IMR-90 (cell line): ENCODE measurements at regions not wholly inside any gene's neighbourhood (a gene's known extent, or its start where the extent isn't known, plus 50 kb on each side); places are given as distances from the start of the nearest gene placed in this dataset.

Experiments
- ATAC-seq: fragments of 200-7000 bp; cut with Tn5 transposase; 2 replicates; pipeline ENCODE4 v1.9.1; 2020; ENCODE audit warnings: low read depth, mild to moderate bottlenecking, moderate library complexity
- BruUV-seq: library from RNA; stranded (reverse); fragments of 400-500 nt; replicated peaks from 2 replicates; lab custom pipeline; 2021; lab: Mats Ljungman, UMichigan
- CTCF ChIA-PET: fragments of 300-600 bp; formaldehyde crosslinking; extraction: SDS; loops from one replicate; lab custom pipeline; 2021; ENCODE audit warnings: antibody characterized with exemption; lab: Yijun Ruan, JAX
- POLR2A ChIA-PET: fragments of 300-600 bp; sonication (Branson Sonifier 250); formaldehyde crosslinking; loops from one replicate; lab custom pipeline; 2022; ENCODE audit warnings: antibody characterized with exemption; ENCODE audit not compliant: unreplicated experiment; lab: Charles Lee
- DNase-seq: peaks from one replicate; pipeline ENCODE4 v3.0.0; 2013
- H2AFZ ChIP-seq: replicated peaks from 2 replicates; pipeline ENCODE3; 2013; ENCODE audit warnings: low read length, mild to moderate bottlenecking; ENCODE audit not compliant: poor library complexity
- H2AK5ac ChIP-seq: 2 replicates; pipeline ENCODE4 v1.6.1; 2013; ENCODE audit warnings: low read depth, low read length, inconsistent platforms
- H2AK9ac ChIP-seq: replicated peaks from 2 replicates; pipeline ENCODE3; 2013; ENCODE audit warnings: mild to moderate bottlenecking, low read depth, low read length, moderate library complexity; ENCODE audit not compliant: poor library complexity
- H2BK120ac ChIP-seq: 2 replicates; pipeline ENCODE4 v1.6.1; 2013; ENCODE audit warnings: low read depth, low read length, inconsistent platforms
- H2BK15ac ChIP-seq: 3 replicates; pipeline ENCODE4 v1.6.1; 2013; ENCODE audit warnings: low read depth, low read length, inconsistent platforms
- H2BK20ac ChIP-seq: 2 replicates; pipeline ENCODE4 v1.6.1; 2013; ENCODE audit warnings: low read depth, mild to moderate bottlenecking, inconsistent platforms, low read length, moderate library complexity
- H2BK5ac ChIP-seq: 2 replicates; pipeline ENCODE4 v1.6.1; 2013; ENCODE audit warnings: mild to moderate bottlenecking, low read depth, low read length, inconsistent platforms; ENCODE audit not compliant: poor library complexity, severe bottlenecking
- H3K14ac ChIP-seq: replicated peaks from 2 replicates; pipeline ENCODE4 v1.6.1; 2013; ENCODE audit warnings: low read depth, low read length, inconsistent platforms
- H3K18ac ChIP-seq: 2 replicates; pipeline ENCODE4 v1.6.1; 2013; ENCODE audit warnings: low read depth, low read length, control low read depth
- H3K23ac ChIP-seq: 2 replicates; pipeline ENCODE4 v1.6.1; 2013; ENCODE audit warnings: low read depth, low read length, inconsistent platforms
- H3K27ac ChIP-seq: 2 replicates; pipeline ENCODE4 v1.5.1; 2013; ENCODE audit warnings: mild to moderate bottlenecking, control low read depth, low read length; ENCODE audit not compliant: insufficient read depth
- H3K27me3 ChIP-seq: 2 replicates; pipeline ENCODE4 v1.6.1; 2013; ENCODE audit warnings: low read length; ENCODE audit not compliant: control insufficient read depth, insufficient read depth
- H3K36me3 ChIP-seq: 2 replicates; pipeline ENCODE4 v1.6.1; 2013; ENCODE audit warnings: low read length, mixed read lengths; ENCODE audit not compliant: control insufficient read depth, insufficient read depth
- H3K4ac ChIP-seq: 2 replicates; pipeline ENCODE4 v1.6.1; 2013; ENCODE audit warnings: low read depth, low read length, inconsistent platforms
- H3K4me1 ChIP-seq: 2 replicates; pipeline ENCODE4 v1.6.1; 2013; ENCODE audit warnings: low read length, mixed read lengths; ENCODE audit not compliant: control insufficient read depth, insufficient read depth
- H3K4me2 ChIP-seq: 2 replicates; pipeline ENCODE4 v1.6.1; 2013; ENCODE audit warnings: low read depth, mild to moderate bottlenecking, control low read depth, low read length, moderate library complexity
- H3K4me3 ChIP-seq: 2 replicates; pipeline ENCODE4 v1.5.1; 2013; ENCODE audit warnings: low read depth, mild to moderate bottlenecking, control low read depth, low read length, moderate library complexity; ENCODE audit not compliant: insufficient read depth
- H3K56ac ChIP-seq: 2 replicates; pipeline ENCODE4 v1.6.1; 2013; ENCODE audit warnings: low read length, inconsistent platforms; ENCODE audit not compliant: insufficient read depth; ENCODE audit errors: extremely low read depth
- H3K79me1 ChIP-seq, 2 experiments: 2 replicates each; pipeline ENCODE4 v1.6.1; 2013; ENCODE audit warnings: low read length in 2 of 2, inconsistent platforms in 1 of 2, low read depth in 1 of 2
- H3K9ac ChIP-seq: 2 replicates; pipeline ENCODE4 v1.6.1; 2013; ENCODE audit warnings: low read depth, low read length, control low read depth
- H3K9me1 ChIP-seq: 2 replicates; pipeline ENCODE4 v1.6.1; 2013; ENCODE audit warnings: low read length, inconsistent platforms; ENCODE audit not compliant: insufficient read depth
- H3K9me3 ChIP-seq: 2 replicates; pipeline ENCODE4 v1.6.1; 2013; ENCODE audit warnings: low read length; ENCODE audit not compliant: control insufficient read depth, insufficient read depth
- H4K20me1 ChIP-seq: 2 replicates; pipeline ENCODE4 v1.6.1; 2013; ENCODE audit warnings: low read length, inconsistent platforms; ENCODE audit not compliant: insufficient read depth
- H4K5ac ChIP-seq: 2 replicates; pipeline ENCODE4 v1.6.1; 2013; ENCODE audit warnings: mild to moderate bottlenecking, low read depth, low read length, control low read depth
- H4K8ac ChIP-seq, 2 experiments: 2 replicates each; pipeline ENCODE4 v1.6.1; 2013; ENCODE audit warnings: low read depth in 2 of 2, low read length in 2 of 2, control low read depth in 1 of 2, inconsistent platforms in 1 of 2
- H4K91ac ChIP-seq: 2 replicates; pipeline ENCODE4 v1.6.1; 2013; ENCODE audit warnings: low read depth, low read length, inconsistent platforms; ENCODE audit not compliant: insufficient read depth
- CTCF ChIP-seq: conservative IDR thresholded peaks from 2 replicates; pipeline ENCODE4 v1.5.1; 2012; ENCODE audit warnings: mild to moderate bottlenecking, low read depth, low read length, improper control_type of control experiment
- MXI1 ChIP-seq: IDR thresholded peaks from 2 replicates; pipeline ENCODE4 v1.6.1; 2012; ENCODE audit warnings: low read depth, mild to moderate bottlenecking, low read length, moderate library complexity, borderline replicate concordance
- WGBS, 2 experiments: methylation state at CpG; one replicate each; pipeline versions ENCODE4 v1.1.5 to v1.1.7; 2013; ENCODE audit warnings: missing lambda C conversion rate in 2 of 2; ENCODE audit not compliant: insufficient read length in 1 of 2; ENCODE audit errors: extremely low coverage in 2 of 2; 5-methylcytosine and 5-hydroxymethylcytosine counted together
- dilution Hi-C: fragments of 300-500 bp; cut with HindIII; formaldehyde crosslinking; loops from one replicate; pipeline ENCODE4 v1.14.3; 2018; ENCODE audit warnings: low sequenced_read_pairs; ENCODE audit not compliant: unreplicated experiment
- in situ Hi-C: fragments of 300-500 bp; cut with MboI; formaldehyde crosslinking; loops from 3 replicates; pipeline ENCODE4 v1.14.3; 2019; ENCODE audit warnings: low sequenced_read_pairs, inconsistent platforms, mixed read lengths
- intact Hi-C: fragments of 100-400 bp; cut with micrococcal nuclease; formaldehyde crosslinking; loops from 2 replicates; pipeline ENCODE4 v1.10.0; 2022

- in situ Hi-C loops: no loop called here
- Histone ChIP-seq H3K4me1 (peaks cover 3% of the 10 kb centered on the region), H3K4me3 (no peak overlapping the region)
These were observed 223.8 kb downstream of the TLE1 start for GRCh38 chr9:81465468-81466011.

More at GRCh38 chr9:81465468-81466011, 223.8 kb downstream of the TLE1 start:
- Histone ChIP-seq H3K9ac (no peak overlapping the region), H4K91ac (no peak overlapping the region), H2AFZ (peak overlapping the region; percentile 58), H2BK120ac (peak overlapping the region; percentile 44), H3K36me3 (no peaks in the 10 kb centered on the region), H3K27ac (no peak overlapping the region), H3K79me1 (no peaks in the 10 kb centered on the region), H3K27me3 (no peaks in the 10 kb centered on the region), H2AK9ac (no peak overlapping the region), H3K9me3 (no peaks in the 10 kb centered on the region), H3K4ac (no peak overlapping the region; the same call in 1 of the 2 replicates), H3K14ac (0 out of 2 replicates have a peak overlapping the region, but pooled peaks have one; percentile 8), H2BK15ac (no peak overlapping the region), H3K56ac (no peak overlapping the region), H2BK5ac (peak overlapping the region; percentile 3), H3K9me1 (no peaks in the 10 kb centered on the region), H2BK20ac (0 out of 2 replicates have a peak overlapping the region, but pooled peaks have one; percentile 63), H4K8ac (peak overlapping the region in 1 of 2 experiments; percentile 17; a peak in 1 of 4 replicates), H3K18ac (peak overlapping the region; percentile 4; the same call in 1 of the 2 replicates), H3K4me2 (peak overlapping the region; percentile 37; the same call in 1 of the 2 replicates), H2AK5ac (no peak overlapping the region; the same call in 1 of the 2 replicates), H3K23ac (no peak overlapping the region; the same call in 1 of the 2 replicates), H4K20me1 (no peaks in the 10 kb centered on the region), H4K5ac (no peak overlapping the region)
- ATAC-seq: peak; percentile 63
- no TSS peak for BruUV-seq
- ChIA-PET CTCF (interaction anchor here (0.5 to 0.9 kb wide), 4 partner anchors 61 to 626 kb away, joined by 3 to 4 read pairs (median 3); no protein-coding TSS in a partner anchor), POLR2A (no interaction called here)
- TF ChIP-seq MXI1 (no peak), CTCF (0 out of 2 replicates have a peak, but pooled peaks have one; percentile 14)
- peak; percentile 25 for DNase-seq
- dilution Hi-C loops (no loop called here), intact Hi-C loops (no loop called here)
- no CpG with 5 or more reads among the region's 6 CpGs for WGBS, 2 experiments
